ENCODE measurements at regions not wholly inside any gene's neighbourhood (a gene's known extent, or its start where the extent isn't known, plus 50 kb on each side); places are given as distances from the start of the nearest gene placed in this dataset.

- H3K4me1 Mint-ChIP-seq: no peaks in the 10 kb centered on the region
- no peak overlapping the region for H3K4me3 Mint-ChIP-seq
- H3K9me3 Mint-ChIP-seq: no peaks in the 10 kb centered on the region
- H3K27ac Mint-ChIP-seq: no peak overlapping the region
- no peak for DNase-seq
- H3K27me3 Mint-ChIP-seq (ENCODE audit: low read depth in 3 of 3): peaks cover 2 to 11% (median 6%) of the 10 kb centered on the region in 3 donors
- no peaks in the 10 kb centered on the region for H3K36me3 Mint-ChIP-seq
Measured at GRCh38 chr13:111510502-111511218, 190.2 kb downstream of the TEX29 start.

- no peaks in the 10 kb centered on the region for H3K9me3 Mint-ChIP-seq
- DNase-seq: no peak
- H3K4me3 Mint-ChIP-seq: peak overlapping the region in 1 of 5 donors; percentile 6
- H3K4me1 Mint-ChIP-seq: no peaks in the 10 kb centered on the region
- H3K36me3 Mint-ChIP-seq: no peaks in the 10 kb centered on the region
- peak overlapping the region in 1 of 6 donors; percentile 2 for H3K27ac Mint-ChIP-seq
- peaks cover 2 to 9% (median 6%) of the 10 kb centered on the region in 3 donors for H3K27me3 Mint-ChIP-seq (ENCODE audit: low read depth in 3 of 3)
Measured at GRCh38 chr13:111511219-111511732, 190.8 kb downstream of the TEX29 start.

GRCh38 chr13:111511805-111512504 is 191.5 kb downstream of the TEX29 start:
- H3K4me1 Mint-ChIP-seq: no peaks in the 10 kb centered on the region
- no peak for DNase-seq
- H3K27ac Mint-ChIP-seq: no peak overlapping the region
- H3K4me3 Mint-ChIP-seq: no peak overlapping the region
- peaks cover 4 to 6% (median 6%) of the 10 kb centered on the region in 3 donors for H3K27me3 Mint-ChIP-seq (ENCODE audit: low read depth in 3 of 3)
- H3K36me3 Mint-ChIP-seq: no peaks in the 10 kb centered on the region
- no peaks in the 10 kb centered on the region for H3K9me3 Mint-ChIP-seq

GRCh38 chr13:111512707-111513106 is 192.3 kb downstream of the TEX29 start:
- H3K27me3 Mint-ChIP-seq (ENCODE audit: low read depth in 3 of 3): peaks cover 4 to 6% (median 6%) of the 10 kb centered on the region in 3 donors

GRCh38 chr13:111513766-111514609 is 193.5 kb downstream of the TEX29 start:
- H3K9me3 Mint-ChIP-seq: no peaks in the 10 kb centered on the region
- no peak overlapping the region for H3K27ac Mint-ChIP-seq
- peaks cover 4 to 6% (median 4%) of the 10 kb centered on the region in 3 donors for H3K27me3 Mint-ChIP-seq (ENCODE audit: low read depth in 3 of 3)
- H3K4me1 Mint-ChIP-seq: no peaks in the 10 kb centered on the region
- H3K4me3 Mint-ChIP-seq: no peak overlapping the region
- no peaks in the 10 kb centered on the region for H3K36me3 Mint-ChIP-seq
- no peak for DNase-seq

More at GRCh38 chr13:111512707-111513106, 192.3 kb downstream of the TEX29 start:
- no peaks in the 10 kb centered on the region for H3K9me3 Mint-ChIP-seq
- DNase-seq: no peak
- no peaks in the 10 kb centered on the region for H3K36me3 Mint-ChIP-seq
- no peak overlapping the region for H3K4me3 Mint-ChIP-seq
- no peak overlapping the region for H3K27ac Mint-ChIP-seq
- no peaks in the 10 kb centered on the region for H3K4me1 Mint-ChIP-seq

GRCh38 chr13:111514610-111515306 is 194.3 kb downstream of the TEX29 start:
- Mint-ChIP-seq H3K4me3 (no peak overlapping the region), H3K27ac (no peak overlapping the region), H3K27me3 (ENCODE audit: low read depth in 3 of 3) (peaks cover 2 to 6% (median 4%) of the 10 kb centered on the region in 3 donors), H3K9me3 (no peaks in the 10 kb centered on the region), H3K4me1 (no peaks in the 10 kb centered on the region), H3K36me3 (no peaks in the 10 kb centered on the region)
- DNase-seq: no peak

GRCh38 chr13:111515307-111515617 is 194.8 kb downstream of the TEX29 start:
- H3K4me3 Mint-ChIP-seq: no peak overlapping the region
- H3K4me1 Mint-ChIP-seq: no peaks in the 10 kb centered on the region
- DNase-seq: no peak
- no peaks in the 10 kb centered on the region for H3K9me3 Mint-ChIP-seq
- peaks cover 2 to 6% (median 4%) of the 10 kb centered on the region in 3 donors for H3K27me3 Mint-ChIP-seq (ENCODE audit: low read depth in 3 of 3)
- no peak overlapping the region for H3K27ac Mint-ChIP-seq
- no peaks in the 10 kb centered on the region for H3K36me3 Mint-ChIP-seq

GRCh38 chr13:111515635-111516034 is 195.2 kb downstream of the TEX29 start:
- Mint-ChIP-seq H3K4me3 (no peak overlapping the region), H3K9me3 (no peaks in the 10 kb centered on the region), H3K36me3 (no peaks in the 10 kb centered on the region), H3K27ac (no peak overlapping the region), H3K4me1 (no peaks in the 10 kb centered on the region), H3K27me3 (ENCODE audit: low read depth in 3 of 3) (peaks cover 2 to 6% (median 4%) of the 10 kb centered on the region in 3 donors)
- no peak for DNase-seq

GRCh38 chr13:111516712-111517640 is 196.5 kb downstream of the TEX29 start:
- DNase-seq: no peak
- Mint-ChIP-seq H3K27ac (no peak overlapping the region), H3K4me1 (no peaks in the 10 kb centered on the region)

GRCh38 chr13:111517641-111518010 is 197.2 kb downstream of the TEX29 start:
- no peaks in the 10 kb centered on the region for H3K4me1 Mint-ChIP-seq
- no peaks in the 10 kb centered on the region for H3K9me3 Mint-ChIP-seq
- H3K27me3 Mint-ChIP-seq (ENCODE audit: low read depth in 3 of 3): peaks cover 2 to 6% (median 2%) of the 10 kb centered on the region in 3 donors
- no peak overlapping the region for H3K4me3 Mint-ChIP-seq
- no peak overlapping the region for H3K27ac Mint-ChIP-seq
- DNase-seq: no peak
- no peaks in the 10 kb centered on the region for H3K36me3 Mint-ChIP-seq

More at GRCh38 chr13:111516712-111517640, 196.5 kb downstream of the TEX29 start:
- Mint-ChIP-seq H3K27me3 (ENCODE audit: low read depth in 3 of 3) (peaks cover 2 to 6% (median 2%) of the 10 kb centered on the region in 3 donors), H3K36me3 (no peaks in the 10 kb centered on the region), H3K4me3 (no peak overlapping the region), H3K9me3 (no peaks in the 10 kb centered on the region)

- Mint-ChIP-seq H3K27ac (no peak overlapping the region), H3K9me3 (no peaks in the 10 kb centered on the region)
- DNase-seq: no peak
Measured at GRCh38 chr13:111518161-111518792, 197.8 kb downstream of the TEX29 start.

GRCh38 chr13:111519041-111519440 is 198.6 kb downstream of the TEX29 start:
- no peaks in the 10 kb centered on the region for H3K36me3 Mint-ChIP-seq
- H3K27me3 Mint-ChIP-seq (ENCODE audit: low read depth in 3 of 3): peaks cover 0 to 2% (median 2%) of the 10 kb centered on the region in 3 donors
- no peak overlapping the region for H3K27ac Mint-ChIP-seq
- DNase-seq: no peak
- H3K4me3 Mint-ChIP-seq: no peak overlapping the region
- H3K9me3 Mint-ChIP-seq: no peaks in the 10 kb centered on the region
- H3K4me1 Mint-ChIP-seq: no peaks in the 10 kb centered on the region

More at GRCh38 chr13:111518161-111518792, 197.8 kb downstream of the TEX29 start:
- H3K4me3 Mint-ChIP-seq: no peak overlapping the region
- H3K4me1 Mint-ChIP-seq: no peaks in the 10 kb centered on the region
- peaks cover under 1 to 2% (median 2%) of the 10 kb centered on the region in 3 donors for H3K27me3 Mint-ChIP-seq (ENCODE audit: low read depth in 3 of 3)
- no peaks in the 10 kb centered on the region for H3K36me3 Mint-ChIP-seq

Measured in immature natural killer cell (primary cell).